GM19328 (cell line): ENCODE measurements at regions not wholly inside any gene's neighbourhood (a gene's known extent, or its start where the extent isn't known, plus 50 kb on each side); places are given as distances from the start of the nearest gene placed in this dataset.
"Not testable (repeated sequence)": the region's sequence is repeated elsewhere in the genome, so short reads cannot be mapped to it uniquely, and the experiment has no call there.

Source experiments
- ATAC-seq: cut with Tn5 transposase; IDR thresholded peaks from one replicate; pipeline ENCODE4 v1.9.1; 2021; ENCODE audit warnings: mild to moderate bottlenecking, moderate library complexity; ENCODE audit not compliant: unreplicated experiment

- ATAC-seq = not testable (repeated sequence)
These were observed 128.6 kb downstream of the ACTR3 start for GRCh38 chr2:114018464-114018863.

GRCh38 chr2:114020668-114021067 lies 130.8 kb downstream of the ACTR3 start:
- no peak for ATAC-seq

- no peak for ATAC-seq
These were observed 132.6 kb downstream of the ACTR3 start for GRCh38 chr2:114022360-114023085.

GRCh38 chr2:114024326-114024725 lies 134.4 kb downstream of the ACTR3 start:
- no peak for ATAC-seq

- ATAC-seq = no peak
These were observed 135.1 kb downstream of the ACTR3 start for GRCh38 chr2:114025030-114025429.

- ATAC-seq = no peak
These were observed 137.5 kb downstream of the ACTR3 start for GRCh38 chr2:114027437-114027836.

GRCh38 chr2:114031605-114032505 lies 142.0 kb downstream of the ACTR3 start:
- ATAC-seq = no peak

GRCh38 chr2:114032705-114033104 lies 142.8 kb downstream of the ACTR3 start:
- ATAC-seq = no peak

GRCh38 chr2:114034742-114035141 lies 144.9 kb downstream of the ACTR3 start:
- no peak for ATAC-seq

- no peak for ATAC-seq
These were observed 148.8 kb downstream of the ACTR3 start for GRCh38 chr2:114038710-114039109.

- no peak for ATAC-seq
These were observed 149.8 kb downstream of the ACTR3 start for GRCh38 chr2:114039677-114040076.

GRCh38 chr2:114040826-114041225 lies 150.9 kb downstream of the ACTR3 start:
- ATAC-seq = no peak

GRCh38 chr2:114044985-114045384 lies 155.1 kb downstream of the ACTR3 start:
- ATAC-seq = no peak

- no peak for ATAC-seq
These were observed 156.5 kb downstream of the ACTR3 start for GRCh38 chr2:114046373-114046772.

- no peak for ATAC-seq
These were observed 157.1 kb downstream of the ACTR3 start for GRCh38 chr2:114046866-114047435.

- ATAC-seq = no peak
These were observed 159.4 kb downstream of the ACTR3 start for GRCh38 chr2:114049280-114049679.

- no peak for ATAC-seq
These were observed 159.9 kb downstream of the ACTR3 start for GRCh38 chr2:114049826-114050225.

- no peak for ATAC-seq
These were observed 166.6 kb downstream of the ACTR3 start for GRCh38 chr2:114056294-114057143.

GRCh38 chr2:114057638-114058037 lies 167.7 kb downstream of the ACTR3 start:
- ATAC-seq = no peak

- no peak for ATAC-seq
These were observed 171.7 kb downstream of the ACTR3 start for GRCh38 chr2:114061566-114062098.

- no peak for ATAC-seq
These were observed 173.5 kb downstream of the ACTR3 start for GRCh38 chr2:114063346-114063745.
